ENCODE measurements at regions not wholly inside any gene's neighbourhood (a gene's known extent, or its start where the extent isn't known, plus 50 kb on each side); places are given as distances from the start of the nearest gene placed in this dataset.

GRCh38 chr1:168939947-168940223, 166.6 kb upstream of the ATP1B1 start:
- TF ChIP-seq, protein P1, sequence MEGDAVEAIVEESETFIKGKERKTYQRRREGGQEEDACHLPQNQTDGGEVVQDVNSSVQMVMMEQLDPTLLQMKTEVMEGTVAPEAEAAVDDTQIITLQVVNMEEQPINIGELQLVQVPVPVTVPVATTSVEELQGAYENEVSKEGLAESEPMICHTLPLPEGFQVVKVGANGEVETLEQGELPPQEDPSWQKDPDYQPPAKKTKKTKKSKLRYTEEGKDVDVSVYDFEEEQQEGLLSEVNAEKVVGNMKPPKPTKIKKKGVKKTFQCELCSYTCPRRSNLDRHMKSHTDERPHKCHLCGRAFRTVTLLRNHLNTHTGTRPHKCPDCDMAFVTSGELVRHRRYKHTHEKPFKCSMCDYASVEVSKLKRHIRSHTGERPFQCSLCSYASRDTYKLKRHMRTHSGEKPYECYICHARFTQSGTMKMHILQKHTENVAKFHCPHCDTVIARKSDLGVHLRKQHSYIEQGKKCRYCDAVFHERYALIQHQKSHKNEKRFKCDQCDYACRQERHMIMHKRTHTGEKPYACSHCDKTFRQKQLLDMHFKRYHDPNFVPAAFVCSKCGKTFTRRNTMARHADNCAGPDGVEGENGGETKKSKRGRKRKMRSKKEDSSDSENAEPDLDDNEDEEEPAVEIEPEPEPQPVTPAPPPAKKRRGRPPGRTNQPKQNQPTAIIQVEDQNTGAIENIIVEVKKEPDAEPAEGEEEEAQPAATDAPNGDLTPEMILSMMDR (optimal IDR thresholded peaks at IDR 0.05 in 1 of 3, IDR thresholded peaks at IDR 0.05 in 1 of 3, conservative IDR thresholded peaks at IDR 0.05 in 1 of 3; ENCODE audit: extremely low read depth in 1 of 3, insufficient read depth in 2 of 3, low read length in 3 of 3): no peak
- no peak for TF ChIP-seq EZH2 (IDR thresholded peaks at IDR 0.05; ENCODE audit: low read length)

Measured in keratinocyte (primary cell).